Islet precursor cell (in vitro differentiated cells): ENCODE measurements at regions not wholly inside any gene's neighbourhood (a gene's known extent, or its start where the extent isn't known, plus 50 kb on each side); places are given as distances from the start of the nearest gene placed in this dataset.

Source experiments
- DNase-seq: peaks from one replicate; pipeline ENCODE4 v3.0.0-alpha.2; 2018

- no peak for DNase-seq
Measured at GRCh38 chr9:79127661-79128060, 444.1 kb upstream of the TLE4 start.

- DNase-seq: peak; percentile 62
Measured at GRCh38 chr9:79129865-79130480, 441.8 kb upstream of the TLE4 start.

- DNase-seq: no peak
Measured at GRCh38 chr9:79131246-79131774, 440.5 kb upstream of the TLE4 start.

- DNase-seq: no peak
Measured at GRCh38 chr9:79131824-79132377, 439.9 kb upstream of the TLE4 start.

- no peak for DNase-seq
Measured at GRCh38 chr9:79134654-79135053, 437.1 kb upstream of the TLE4 start.

GRCh38 chr9:79135681-79136415, 435.9 kb upstream of the TLE4 start:
- no peak for DNase-seq

GRCh38 chr9:79140751-79141150, 431.0 kb upstream of the TLE4 start:
- no peak for DNase-seq

- DNase-seq: no peak
Measured at GRCh38 chr9:79143211-79143610, 428.6 kb upstream of the TLE4 start.

GRCh38 chr9:79145442-79145841, 426.3 kb upstream of the TLE4 start:
- DNase-seq: no peak

- no peak for DNase-seq
Measured at GRCh38 chr9:79149585-79149984, 422.2 kb upstream of the TLE4 start.

- no peak for DNase-seq
Measured at GRCh38 chr9:79151791-79152190, 420.0 kb upstream of the TLE4 start.

GRCh38 chr9:79152306-79152705, 419.5 kb upstream of the TLE4 start:
- DNase-seq: no peak

GRCh38 chr9:79154806-79155205, 417.0 kb upstream of the TLE4 start:
- DNase-seq: no peak

- no peak for DNase-seq
Measured at GRCh38 chr9:79155308-79155707, 416.5 kb upstream of the TLE4 start.

GRCh38 chr9:79163544-79163943, 408.2 kb upstream of the TLE4 start:
- DNase-seq: no peak

GRCh38 chr9:79164406-79164805, 407.4 kb upstream of the TLE4 start:
- no peak for DNase-seq

- DNase-seq: no peak
Measured at GRCh38 chr9:79165020-79165780, 406.6 kb upstream of the TLE4 start.

- peak; percentile 64 for DNase-seq
Measured at GRCh38 chr9:79166005-79166404, 405.8 kb upstream of the TLE4 start.

GRCh38 chr9:79170643-79171042, 401.1 kb upstream of the TLE4 start:
- DNase-seq: no peak

- DNase-seq: no peak
Measured at GRCh38 chr9:79173932-79174331, 397.8 kb upstream of the TLE4 start.

- no peak for DNase-seq
Measured at GRCh38 chr9:79176014-79176697, 395.6 kb upstream of the TLE4 start.

- no peak for DNase-seq
Measured at GRCh38 chr9:79184831-79185230, 386.9 kb upstream of the TLE4 start.

GRCh38 chr9:79185866-79186265, 385.9 kb upstream of the TLE4 start:
- DNase-seq: no peak
